Sigmoid colon (tissue), 6 donors: ENCODE measurements at regions not wholly inside any gene's neighbourhood (a gene's known extent, or its start where the extent isn't known, plus 50 kb on each side); places are given as distances from the start of the nearest gene placed in this dataset.

Experiments
- DNase-seq: peaks from one replicate; pipeline ENCODE4 v3.0.0-alpha.2; 2019
- H3K27ac ChIP-seq, 4 donors: fragments of 200-600 bp; sonication (generic); one replicate each; pipeline ENCODE4 v1.5.1; 2016 to 2019; ENCODE audit warnings: mild to moderate bottlenecking in 1 of 4
- H3K27me3 ChIP-seq, 3 donors: fragments of 200-600 bp; sonication (generic); one replicate each; pipeline ENCODE4 v1.5.1; 2019; ENCODE audit warnings: mild to moderate bottlenecking in 1 of 3
- H3K36me3 ChIP-seq, 4 donors: fragments of 200-600 bp; sonication (generic); one replicate each; pipeline ENCODE4 v1.5.1; 2016 to 2019
- H3K4me1 ChIP-seq, 4 donors: fragments of 200-600 bp; sonication (generic); one replicate each; pipeline ENCODE4 v1.5.1; 2017 to 2019
- H3K4me3 ChIP-seq, 4 donors: fragments of 200-600 bp; sonication (generic); one replicate each; pipeline ENCODE4 v1.5.1; 2017 to 2019; ENCODE audit warnings: mild to moderate bottlenecking in 2 of 4, moderate library complexity in 1 of 4
- H3K9me3 ChIP-seq, 4 donors: fragments of 200-600 bp in 3 of 4; sonication (generic) in 3 of 4; one replicate each; pipeline versions ENCODE4 v1.5.1 to v1.6.1; 2013 to 2019
- CTCF ChIP-seq, 4 experiments: fragments of 450-650 bp in 3 of 4; fragments of 200-600 bp in 1 of 4; IDR thresholded peaks; one replicate each; pipeline ENCODE4 v1.5.1; 2016 to 2019; ENCODE audit warnings: antibody characterized with exemption in 4 of 4, mild to moderate bottlenecking in 3 of 4, moderate library complexity in 2 of 4
- EP300 ChIP-seq, 4 donors: sonication (generic); formaldehyde crosslinking; IDR thresholded peaks; one replicate each; pipeline ENCODE4 v1.6.1; 2017; ENCODE audit warnings: antibody characterized with exemption in 4 of 4
- POLR2A ChIP-seq, 2 donors: fragments of 450-650 bp; IDR thresholded peaks; one replicate each; pipeline ENCODE4 v1.6.1; 2016; ENCODE audit warnings: antibody characterized with exemption in 2 of 2, mild to moderate bottlenecking in 2 of 2, moderate library complexity in 2 of 2
- POLR2AphosphoS5 ChIP-seq, 4 donors: sonication (generic); formaldehyde crosslinking; IDR thresholded peaks; one replicate each; pipeline ENCODE4 v1.6.1; 2017; ENCODE audit warnings: antibody characterized with exemption in 4 of 4
- WGBS, 2 donors: extraction: QIAGEN DNeasy Blood & Tissue Kit; methylation state at CpG; one replicate each; pipeline ENCODE4 v1.1.7; 2013; 5-methylcytosine and 5-hydroxymethylcytosine counted together
- intact Hi-C: fragments of 100-400 bp; cut with DNase I; formaldehyde crosslinking; loops from one replicate; pipeline ENCODE4 v1.15.1; 2023
- donor health status: healthy with polysubstance abuse.
- donor health status: healthy.

- DNase-seq = no peak
- Histone ChIP-seq H3K27ac (no peak overlapping the region), H3K4me3 (no peak overlapping the region), H3K27me3 (no peaks in the 10 kb centered on the region), H3K9me3 (peaks cover 0 to 6% (median 2%) of the 10 kb centered on the region in 4 donors), H3K4me1 (no peaks in the 10 kb centered on the region), H3K36me3 (no peaks in the 10 kb centered on the region)
- WGBS, 2 donors = 83 to 91% methylated on average over 3 of the region's 3 CpGs
- intact Hi-C loops = no loop called here
- TF ChIP-seq EP300 (IDR thresholded peaks at IDR 0.05) = no peak
- TF ChIP-seq POLR2A (IDR thresholded peaks at IDR 0.05) = no peak
- TF ChIP-seq POLR2AphosphoS5 (IDR thresholded peaks at IDR 0.05) = no peak
- no peak for TF ChIP-seq CTCF (IDR thresholded peaks at IDR 0.05)
Observed at GRCh38 chr19:31708520-31708919, 359.3 kb upstream of the TSHZ3 start.

- DNase-seq = no peak
- 85 to 86% methylated on average over 2 of the region's 2 CpGs for WGBS, 2 donors
- intact Hi-C loops = no loop called here
- Histone ChIP-seq H3K4me3 (no peak overlapping the region), H3K27me3 (no peaks in the 10 kb centered on the region), H3K27ac (no peak overlapping the region), H3K36me3 (no peaks in the 10 kb centered on the region), H3K9me3 (peaks cover 0 to 6% (median 2%) of the 10 kb centered on the region in 4 donors), H3K4me1 (no peaks in the 10 kb centered on the region)
- TF ChIP-seq CTCF (IDR thresholded peaks at IDR 0.05) (no peak), POLR2AphosphoS5 (IDR thresholded peaks at IDR 0.05) (no peak), EP300 (IDR thresholded peaks at IDR 0.05) (no peak), POLR2A (IDR thresholded peaks at IDR 0.05) (no peak)
Observed at GRCh38 chr19:31709476-31709875, 360.2 kb upstream of the TSHZ3 start.

- Histone ChIP-seq H3K36me3 (no peaks in the 10 kb centered on the region), H3K4me3 (no peak overlapping the region), H3K27me3 (no peaks in the 10 kb centered on the region), H3K4me1 (peaks cover 0 to 14% (median 8%) of the 10 kb centered on the region in 4 donors), H3K9me3 (peaks cover 0 to 6% (median 2%) of the 10 kb centered on the region in 4 donors), H3K27ac (no peak overlapping the region)
- 74 to 76% methylated on average over 17 of the region's 17 CpGs for WGBS, 2 donors
- TF ChIP-seq CTCF (IDR thresholded peaks at IDR 0.05) = no peak
- TF ChIP-seq POLR2AphosphoS5 (IDR thresholded peaks at IDR 0.05) = no peak
- no peak for TF ChIP-seq EP300 (IDR thresholded peaks at IDR 0.05)
- TF ChIP-seq POLR2A (IDR thresholded peaks at IDR 0.05) = no peak
- DNase-seq = no peak
- intact Hi-C loops = no loop called here
Observed at GRCh38 chr19:31715249-31715945, 366.2 kb upstream of the TSHZ3 start.

- H3K4me3 ChIP-seq = no peak overlapping the region
- TF ChIP-seq POLR2AphosphoS5 (IDR thresholded peaks at IDR 0.05) = no peak
- WGBS, 2 donors = 37 to 64% methylated on average over 6 of the region's 6 CpGs
- H3K9me3 ChIP-seq = peaks cover 0 to 6% (median under 1%) of the 10 kb centered on the region in 4 donors
- peaks cover 0 to 14% (median 8%) of the 10 kb centered on the region in 4 donors for H3K4me1 ChIP-seq
- H3K36me3 ChIP-seq = no peaks in the 10 kb centered on the region
- intact Hi-C loops = no loop called here
- H3K27ac ChIP-seq = no peak overlapping the region
- H3K27me3 ChIP-seq = no peaks in the 10 kb centered on the region
- no peak for DNase-seq
Observed at GRCh38 chr19:31716826-31717225, 367.6 kb upstream of the TSHZ3 start.

GRCh38 chr19:31717269-31717923 is 368.2 kb upstream of the TSHZ3 start:
- Histone ChIP-seq H3K4me3 (no peak overlapping the region), H3K27ac (peak overlapping the region in 2 of 4 donors; percentile 64 to 65), H3K36me3 (no peaks in the 10 kb centered on the region), H3K27me3 (no peaks in the 10 kb centered on the region), H3K9me3 (peaks cover 0 to 6% (median 0%) of the 10 kb centered on the region in 4 donors), H3K4me1 (peaks cover 0 to 14% (median 8%) of the 10 kb centered on the region in 4 donors)
- intact Hi-C loops = no loop called here
- TF ChIP-seq EP300 (IDR thresholded peaks at IDR 0.05) (no peak), POLR2AphosphoS5 (IDR thresholded peaks at IDR 0.05) (no peak), POLR2A (IDR thresholded peaks at IDR 0.05) (no peak), CTCF (IDR thresholded peaks at IDR 0.05) (no peak)
- DNase-seq = no peak
- WGBS, 2 donors = 52 to 75% methylated on average over 16 of the region's 16 CpGs
